Epithelial cell of esophagus (primary cell): ENCODE measurements at regions not wholly inside any gene's neighbourhood (a gene's known extent, or its start where the extent isn't known, plus 50 kb on each side); places are given as distances from the start of the nearest gene placed in this dataset.

Source experiments
- DNase-seq: peaks from one replicate; pipeline ENCODE4 v3.0.0; 2010; ENCODE audit warnings: low read depth
- H3K4me3 ChIP-seq: 2 replicates; pipeline ENCODE4 v1.5.1; 2011; ENCODE audit warnings: mild to moderate bottlenecking, low read length, control low read depth
- CTCF ChIP-seq: IDR thresholded peaks from 2 replicates; pipeline ENCODE4 v1.5.1; 2011; ENCODE audit warnings: low read depth, mild to moderate bottlenecking, low read length, control low read depth, inconsistent platforms; ENCODE audit not compliant: insufficient read depth; ENCODE audit errors: missing control alignments

DNA sequence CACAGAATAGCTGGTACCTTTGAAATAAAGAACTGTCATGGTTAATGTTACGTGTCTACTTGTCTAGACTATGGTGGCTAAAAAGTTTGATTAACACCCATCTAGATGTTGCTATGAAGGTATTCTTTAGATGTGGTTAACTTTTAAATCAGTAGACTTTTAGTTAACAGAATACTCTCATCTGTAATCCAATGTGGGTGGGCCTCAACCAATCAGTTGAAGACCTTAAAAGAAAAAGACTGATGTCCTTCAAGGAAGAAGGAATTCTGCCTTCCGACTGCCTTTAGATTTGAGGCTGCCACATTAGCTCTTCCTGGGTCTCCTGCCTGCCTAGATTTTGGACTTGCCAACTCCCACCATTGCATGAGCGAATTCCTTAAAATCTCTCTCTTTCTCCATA, 113.0 kb upstream of the CACUL1 start:
- no peak for TF ChIP-seq CTCF
- DNase-seq, result no peak
- no peak overlapping the region for H3K4me3 ChIP-seq

DNA sequence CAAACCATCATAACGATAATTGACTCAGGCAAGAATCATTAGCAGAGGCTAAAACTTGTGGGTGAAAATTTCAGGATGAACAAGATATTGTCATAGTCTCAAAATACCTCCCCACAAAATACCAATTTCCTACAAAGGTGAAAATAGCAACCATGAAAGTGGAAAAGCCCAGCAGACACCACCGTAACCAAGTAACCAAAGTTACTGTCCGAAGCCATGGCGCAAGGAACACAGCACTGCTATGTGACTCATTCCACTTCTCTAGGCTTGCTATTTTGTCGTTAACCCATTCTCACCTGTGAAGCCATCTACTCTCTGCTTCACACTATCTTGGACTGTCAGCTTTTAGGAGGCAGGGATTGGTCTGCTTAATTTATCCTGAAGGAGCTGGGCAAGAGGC, 113.8 kb upstream of the CACUL1 start:
- peak; percentile 72 for DNase-seq
- no peak overlapping the region for H3K4me3 ChIP-seq
- TF ChIP-seq CTCF, result no peak

- TF ChIP-seq CTCF, result no peak
- DNase-seq, result peak; percentile 98
- H3K4me3 ChIP-seq, result no peak overlapping the region
Measured at GRCh38 chr10:118870467-118871243, 115.9 kb upstream of the CACUL1 start.

- H3K4me3 ChIP-seq, result no peak overlapping the region
- DNase-seq, result peak; percentile 60
- TF ChIP-seq CTCF, result no peak
Measured at GRCh38 chr10:118871244-118871865, 116.6 kb upstream of the CACUL1 start.

- peak; percentile 62 for DNase-seq
- no peak for TF ChIP-seq CTCF
- no peak overlapping the region for H3K4me3 ChIP-seq
Measured at GRCh38 chr10:118873091-118873737, 118.4 kb upstream of the CACUL1 start.

DNA sequence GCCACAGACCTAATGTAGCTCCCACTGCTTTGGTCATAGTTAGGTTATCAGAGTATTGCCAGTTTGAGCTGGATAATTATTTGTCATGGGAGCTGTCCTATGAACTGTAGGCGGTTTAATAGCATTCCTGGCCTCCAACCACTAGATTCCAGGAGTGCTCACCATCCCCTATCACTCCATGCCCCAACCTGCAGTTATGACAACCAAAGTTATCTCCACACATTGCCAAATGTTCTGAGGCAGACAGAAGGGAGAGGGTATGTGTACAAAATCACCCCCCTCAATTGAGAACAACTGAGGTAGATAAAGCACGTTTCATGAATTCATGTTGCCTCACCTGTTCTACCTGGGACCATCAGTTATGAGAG, 119.0 kb upstream of the CACUL1 start:
- no peak overlapping the region for H3K4me3 ChIP-seq
- TF ChIP-seq CTCF, result no peak
- DNase-seq, result peak; percentile 65
